GM23248 (cell line): ENCODE measurements at regions not wholly inside any gene's neighbourhood (a gene's known extent, or its start where the extent isn't known, plus 50 kb on each side); places are given as distances from the start of the nearest gene placed in this dataset.

Experiments
- EZH2 ChIP-seq: fragments of 200-600 bp; sonication (generic); IDR thresholded peaks from 2 replicates; pipeline ENCODE4 v1.6.1; 2018; ENCODE audit warnings: antibody characterized with exemption, mild to moderate bottlenecking; ENCODE audit not compliant: insufficient read depth, poor library complexity, severe bottlenecking
- EZH2phosphoT487 ChIP-seq: fragments of 200-600 bp; sonication (generic); IDR thresholded peaks from 2 replicates; pipeline ENCODE4 v1.6.1; 2018; ENCODE audit warnings: antibody characterized with exemption, moderate library complexity, mild to moderate bottlenecking, low read depth; ENCODE audit not compliant: insufficient read depth

GRCh38 chr3:16663854-16664712 is 58.9 kb upstream of the DAZL start:
- TF ChIP-seq EZH2 (no peak), EZH2phosphoT487 (no peak)
